ENCODE measurements at regions not wholly inside any gene's neighbourhood (a gene's known extent, or its start where the extent isn't known, plus 50 kb on each side); places are given as distances from the start of the nearest gene placed in this dataset.
"Not testable (repeated sequence)": the region's sequence is repeated elsewhere in the genome, so short reads cannot be mapped to it uniquely, and the experiment has no call there.

DNA sequence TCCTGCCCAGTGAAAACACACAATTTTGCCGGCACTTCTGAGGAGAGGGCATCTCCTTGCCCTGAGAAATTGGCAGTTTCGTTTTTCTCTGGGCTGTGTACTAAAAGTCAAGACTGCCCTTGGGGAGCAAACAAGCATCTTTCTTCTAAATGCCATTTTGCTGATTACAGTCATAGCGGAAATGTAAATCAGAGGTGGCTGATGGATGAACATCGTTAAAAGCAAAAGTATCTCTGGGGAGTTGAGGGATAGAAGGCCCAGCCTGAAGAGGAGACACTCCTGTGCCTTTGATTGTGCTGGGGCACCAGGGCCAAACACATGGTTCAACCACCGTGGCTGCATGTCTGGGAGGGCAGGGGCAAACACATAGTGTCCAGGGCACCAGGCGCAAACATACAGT, 49.8 kb downstream of the ABCC12 start:
- no peak for DNase-seq

DNA sequence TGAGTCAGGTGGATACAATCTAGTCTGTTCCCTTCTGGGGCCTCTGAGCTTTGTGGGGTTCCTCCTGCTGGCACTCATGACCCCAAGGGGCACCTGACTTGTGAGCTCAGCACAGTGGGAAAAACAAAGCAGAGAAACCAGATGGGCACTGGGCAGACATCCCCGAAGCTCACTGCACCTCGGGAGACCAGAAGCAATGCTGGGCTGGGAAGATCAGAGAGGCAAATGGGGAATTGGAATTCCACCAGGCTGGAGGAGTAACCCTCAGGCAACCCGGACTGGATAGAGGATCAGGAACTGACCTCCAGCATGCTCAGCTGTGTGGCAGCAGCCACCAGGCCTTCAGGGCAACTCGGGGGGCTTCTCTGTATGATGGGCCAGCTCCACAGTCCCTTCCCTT, 50.3 kb downstream of the ABCC12 start:
- no peak for DNase-seq

DNA sequence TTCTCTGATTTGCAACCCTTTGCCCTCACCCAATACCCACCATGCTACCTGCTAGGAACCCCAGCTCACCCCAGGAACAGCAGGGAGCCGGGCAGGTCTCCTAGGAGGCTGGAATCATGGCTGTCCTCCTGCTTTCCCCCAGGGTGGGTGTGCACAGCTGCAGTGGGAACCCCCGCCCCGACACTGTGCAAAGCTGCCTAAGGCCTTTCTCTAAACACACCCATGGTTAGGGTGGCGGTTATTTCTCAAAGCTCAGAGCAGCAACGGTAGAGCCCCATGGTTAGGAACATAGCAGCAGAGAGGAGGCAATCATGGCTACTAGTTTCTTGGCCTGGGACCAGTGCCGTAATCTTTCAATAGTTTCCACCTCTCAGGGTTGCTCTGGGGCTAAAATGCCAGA, 52.2 kb downstream of the ABCC12 start:
- DNase-seq: no peak

DNA sequence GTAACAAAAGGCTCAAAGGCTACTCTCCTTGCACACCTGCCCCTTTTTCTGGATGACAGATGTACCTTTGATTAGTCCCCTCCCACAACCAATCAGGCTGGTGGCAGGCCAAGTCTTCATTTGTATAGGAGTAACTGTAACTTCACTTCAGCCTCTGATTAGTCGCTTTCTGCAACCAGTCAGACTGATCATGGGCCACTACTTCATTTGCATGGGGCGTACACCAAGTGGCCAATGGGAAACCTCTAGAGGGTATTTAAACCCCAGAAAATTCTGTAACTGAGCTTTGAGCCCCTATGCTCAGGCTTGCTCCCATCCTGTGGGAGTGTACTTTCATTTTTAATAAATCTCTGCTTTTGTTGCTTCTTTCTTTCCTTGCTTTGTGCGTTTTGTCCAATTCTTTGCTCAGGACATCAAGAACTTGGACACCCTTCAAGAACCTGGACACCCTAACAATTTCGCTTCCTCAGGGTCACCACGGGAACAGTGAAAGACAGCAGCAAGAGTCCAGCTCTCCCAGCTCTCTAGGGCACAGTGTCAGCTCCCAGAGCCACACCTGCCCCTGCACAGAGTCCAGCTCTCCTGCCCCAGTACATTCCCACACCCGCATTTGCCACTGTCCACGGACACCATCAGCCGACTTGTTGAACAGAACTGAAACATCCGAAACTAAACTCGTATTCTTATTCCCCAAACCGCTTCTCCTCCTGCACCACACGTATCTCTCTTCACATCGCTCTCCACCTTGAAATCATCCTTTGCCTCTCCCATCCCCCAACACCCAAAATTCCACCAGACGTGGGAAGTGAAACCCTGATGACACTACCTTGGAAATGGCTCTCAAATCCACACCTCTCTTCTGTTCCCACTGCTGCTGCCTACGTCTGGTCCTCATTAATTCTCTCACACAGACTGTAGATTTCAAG, 53.4 kb downstream of the ABCC12 start:
- DNase-seq: no peak

DNA sequence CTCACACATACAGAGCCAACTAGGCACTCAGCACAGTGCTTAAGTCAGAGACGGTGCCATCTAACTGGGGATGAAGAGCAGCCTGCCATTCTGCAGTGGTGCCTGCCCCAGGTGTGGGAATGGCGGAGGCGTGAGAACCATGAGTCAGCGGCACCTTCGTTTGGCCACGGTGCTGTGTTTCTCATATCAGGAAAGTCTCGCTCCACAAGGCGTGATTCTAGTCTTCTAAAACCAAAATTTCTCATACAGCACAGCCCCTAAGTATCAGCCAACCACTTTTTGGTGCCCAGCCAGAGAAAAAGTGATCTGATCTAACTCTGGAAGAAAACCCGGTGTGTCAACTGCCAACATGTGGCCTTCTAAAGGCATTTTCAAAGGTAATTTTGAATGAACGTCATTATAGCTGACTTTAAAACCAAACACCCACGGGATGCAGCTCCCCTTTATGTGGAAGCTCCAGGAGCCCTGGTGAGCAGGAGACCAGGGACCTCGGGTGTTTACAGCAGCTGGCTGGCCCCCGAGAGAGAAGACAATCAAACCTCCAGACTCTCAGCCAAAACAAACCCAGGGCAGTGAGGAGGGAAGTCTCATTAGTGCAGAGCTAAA, 54.6 kb downstream of the ABCC12 start:
- DNase-seq: no peak

DNA sequence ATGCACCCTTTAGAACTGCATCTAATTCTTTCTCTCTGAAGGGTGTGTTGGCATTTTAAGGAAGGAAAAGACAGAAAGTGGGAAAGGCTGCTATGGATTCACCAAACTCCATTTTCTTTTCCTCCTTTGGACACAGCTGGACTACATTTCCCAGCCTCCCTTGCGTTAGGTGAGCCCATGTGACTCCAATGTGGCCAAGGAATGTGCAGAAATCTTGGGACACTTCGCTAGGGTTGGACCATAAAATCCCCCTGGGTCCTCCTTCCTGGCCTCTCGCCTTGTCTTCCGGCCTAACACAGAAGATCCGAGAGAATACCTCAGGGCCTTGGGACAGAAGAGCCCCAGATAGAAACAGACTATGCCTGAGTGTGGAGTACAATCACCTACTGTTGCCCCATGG, 56.3 kb downstream of the ABCC12 start:
- no peak for DNase-seq

DNA sequence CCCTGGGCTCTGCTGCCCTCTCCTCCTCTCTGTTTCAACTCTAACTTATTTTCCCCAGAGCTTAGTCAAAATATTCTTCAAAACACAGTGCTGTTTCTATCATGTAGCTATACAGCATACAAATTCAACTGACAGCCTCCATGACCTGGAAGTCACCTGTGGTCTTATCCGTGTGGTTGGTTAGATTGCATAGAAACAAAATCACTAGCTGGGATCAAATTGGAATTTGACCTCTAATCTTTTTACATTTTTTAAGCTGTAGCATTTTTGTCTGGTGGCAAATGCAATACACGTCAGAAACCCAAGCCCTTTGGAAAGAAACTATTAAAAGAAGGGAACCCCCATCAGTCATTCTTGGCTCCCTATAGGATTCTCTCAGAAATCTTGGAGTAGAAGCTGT, 57.3 kb downstream of the ABCC12 start:
- DNase-seq: no peak

DNA sequence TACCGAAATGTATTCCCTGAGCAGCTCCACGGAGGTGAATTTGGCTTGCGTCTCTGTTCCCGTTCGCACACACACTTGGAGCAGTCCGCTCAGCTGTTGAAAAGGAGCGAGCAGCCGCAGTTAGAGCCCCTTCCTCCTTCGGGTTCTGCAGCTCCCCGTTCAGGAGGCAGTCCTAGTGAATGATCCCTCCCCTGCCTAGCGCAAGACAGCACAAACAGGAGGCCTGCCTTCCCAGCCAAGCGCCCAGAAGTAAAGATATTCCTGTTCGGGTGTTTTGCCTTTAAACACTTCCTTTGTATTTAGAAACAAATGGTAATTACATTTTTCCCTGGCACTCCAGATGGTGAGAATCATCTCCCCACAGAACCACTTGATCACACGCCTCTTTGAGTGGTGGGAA, 64.7 kb downstream of the ABCC12 start:
- no peak for DNase-seq

DNA sequence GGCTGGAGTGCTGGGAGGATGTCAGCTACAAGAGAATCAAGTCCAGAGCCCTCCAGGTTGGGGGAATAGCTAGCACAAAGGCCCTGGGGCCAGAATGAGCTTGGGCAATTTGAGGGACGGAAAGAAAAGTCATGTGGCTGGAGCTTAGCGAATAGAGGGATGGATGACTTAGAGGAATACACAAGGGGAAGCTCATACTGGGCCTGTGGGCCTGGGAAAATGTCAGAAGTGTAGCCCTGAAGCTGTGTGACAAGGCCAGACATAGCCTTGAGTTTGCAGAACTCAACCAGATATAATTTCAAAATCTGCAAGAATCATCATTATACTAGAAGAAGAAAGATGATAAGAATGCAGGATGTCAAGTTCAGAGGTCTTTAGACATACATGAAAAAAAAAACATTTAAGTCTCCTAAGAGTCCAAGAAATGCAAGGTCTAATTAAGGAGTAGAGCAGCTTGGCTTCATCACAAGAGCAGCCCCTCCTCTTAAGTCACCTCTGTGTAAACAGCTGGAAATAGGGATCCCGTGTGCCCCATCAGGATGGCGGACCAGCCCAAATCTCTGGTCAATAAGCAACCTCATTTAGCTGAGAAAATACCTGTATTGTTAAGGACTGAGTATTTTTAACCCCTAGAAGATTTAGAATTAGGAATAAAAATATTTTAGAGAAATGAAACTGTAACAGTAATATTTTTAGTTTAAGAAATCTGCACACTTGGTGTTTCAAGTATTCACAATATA, 66.6 kb downstream of the ABCC12 start:
- no peak for DNase-seq

DNA sequence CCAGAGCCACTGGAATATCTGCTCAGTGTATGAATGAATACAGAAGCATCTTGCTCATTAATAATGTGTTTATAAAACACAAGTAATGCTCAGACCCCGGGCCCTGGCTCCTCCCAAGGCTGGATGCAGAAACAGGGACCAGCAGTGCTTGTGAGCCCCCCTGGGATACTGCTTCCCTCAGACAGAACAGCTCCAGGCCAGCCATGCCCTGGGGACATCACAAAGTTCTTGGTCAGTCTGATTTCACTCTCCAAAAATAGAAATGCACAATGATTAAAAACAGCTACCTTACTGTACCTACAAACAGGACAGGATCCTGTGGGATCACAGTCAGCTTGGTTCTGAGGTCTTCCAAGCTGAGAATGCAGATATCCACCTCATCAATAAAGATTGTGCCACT, 68.2 kb downstream of the ABCC12 start:
- no peak for DNase-seq

DNA sequence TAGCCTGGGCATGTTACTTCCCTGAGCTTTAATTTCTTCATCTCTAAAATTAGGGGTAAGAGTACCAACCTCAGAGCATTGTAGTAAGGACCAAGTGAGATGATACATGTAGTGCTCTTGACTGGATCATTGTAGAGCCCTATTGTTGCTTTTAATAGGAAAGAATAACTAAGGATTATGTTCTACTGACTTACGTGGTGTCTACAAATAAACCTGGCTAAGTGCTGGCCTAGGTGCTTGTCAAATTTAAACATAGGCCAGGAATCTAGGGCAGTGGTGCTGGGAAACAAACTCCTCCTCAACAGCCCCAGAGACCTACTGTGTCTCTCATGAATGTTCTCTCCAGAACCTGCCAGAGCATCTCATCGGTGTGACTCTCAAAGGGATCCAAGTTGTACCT, 69.4 kb downstream of the ABCC12 start:
- no peak for DNase-seq

DNA sequence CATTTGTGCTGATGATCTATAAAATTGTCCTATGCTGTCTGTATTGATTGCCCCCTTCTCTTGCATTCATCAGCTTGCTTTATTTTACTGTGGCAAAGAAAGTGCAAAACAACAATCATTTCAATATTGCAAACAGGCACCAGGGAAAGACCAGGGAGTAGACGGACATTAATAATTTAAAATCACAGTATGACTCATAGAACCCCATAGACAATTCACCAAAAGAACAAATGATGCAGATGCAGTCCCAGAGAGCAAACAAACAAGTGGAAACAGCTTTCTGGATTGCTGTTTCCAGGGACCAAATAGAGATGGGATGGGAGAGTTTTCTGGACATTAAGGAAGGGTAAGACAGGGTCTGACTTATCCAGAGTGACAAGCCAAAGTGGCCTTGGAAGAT, 70.1 kb downstream of the ABCC12 start:
- no peak for DNase-seq

DNA sequence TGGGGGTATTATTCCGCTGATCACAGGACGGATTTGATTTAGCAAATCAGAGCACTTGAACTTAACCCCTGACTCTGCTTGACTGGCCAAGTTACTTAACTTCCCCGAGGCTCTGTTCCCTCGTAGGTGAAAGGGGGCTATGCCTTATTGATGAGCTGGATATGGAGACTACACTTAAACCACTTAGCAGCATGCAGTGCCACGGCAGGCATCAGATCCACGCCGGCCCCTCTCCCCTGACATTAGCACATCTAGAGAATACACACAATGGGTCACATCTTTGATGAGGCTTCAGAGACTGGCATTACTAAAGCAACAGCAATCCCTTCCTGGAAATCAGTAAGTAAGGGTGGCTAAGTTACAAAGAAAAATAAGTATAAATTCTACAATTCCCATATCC, 71.0 kb downstream of the ABCC12 start:
- no peak for DNase-seq

DNA sequence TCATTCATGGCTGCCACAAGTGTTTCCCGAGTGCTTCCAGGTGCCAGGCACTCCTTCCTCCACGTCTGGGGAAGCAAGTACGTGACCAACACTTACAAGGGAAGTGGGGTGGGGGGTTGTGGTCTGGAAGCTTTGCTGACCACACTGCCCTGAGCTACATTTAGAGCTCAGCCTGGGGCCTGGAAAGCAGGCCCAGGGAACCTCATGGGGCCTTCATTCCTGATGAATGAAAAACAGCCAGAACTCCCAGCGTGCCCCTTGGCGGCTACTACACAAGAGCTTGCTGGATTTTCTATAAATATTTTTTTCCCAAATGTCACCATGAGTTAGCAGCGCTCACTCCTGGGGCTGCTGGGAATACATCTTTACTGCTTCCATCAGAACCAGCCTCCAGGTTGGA, 73.3 kb downstream of the ABCC12 start:
- DNase-seq: no peak

DNA sequence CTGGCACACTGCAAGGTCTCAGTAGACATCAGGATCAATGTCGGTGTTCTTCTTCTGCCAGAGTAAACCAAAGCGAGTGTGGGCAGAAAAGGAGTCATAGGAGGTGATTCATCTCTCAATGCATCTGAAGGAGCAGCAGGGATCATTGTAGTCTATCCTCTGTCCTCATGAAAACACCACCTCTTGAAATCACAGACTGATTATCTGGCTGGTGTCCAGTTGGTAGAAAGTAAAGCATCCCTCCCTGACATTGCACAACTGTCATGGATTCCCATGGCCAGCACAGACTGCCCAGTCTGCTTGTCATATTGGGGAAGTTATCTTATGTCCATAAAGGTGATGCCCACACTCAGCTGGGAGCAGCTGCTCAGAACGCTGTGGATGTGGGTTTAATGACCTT, 74.1 kb downstream of the ABCC12 start:
- no peak for DNase-seq

DNA sequence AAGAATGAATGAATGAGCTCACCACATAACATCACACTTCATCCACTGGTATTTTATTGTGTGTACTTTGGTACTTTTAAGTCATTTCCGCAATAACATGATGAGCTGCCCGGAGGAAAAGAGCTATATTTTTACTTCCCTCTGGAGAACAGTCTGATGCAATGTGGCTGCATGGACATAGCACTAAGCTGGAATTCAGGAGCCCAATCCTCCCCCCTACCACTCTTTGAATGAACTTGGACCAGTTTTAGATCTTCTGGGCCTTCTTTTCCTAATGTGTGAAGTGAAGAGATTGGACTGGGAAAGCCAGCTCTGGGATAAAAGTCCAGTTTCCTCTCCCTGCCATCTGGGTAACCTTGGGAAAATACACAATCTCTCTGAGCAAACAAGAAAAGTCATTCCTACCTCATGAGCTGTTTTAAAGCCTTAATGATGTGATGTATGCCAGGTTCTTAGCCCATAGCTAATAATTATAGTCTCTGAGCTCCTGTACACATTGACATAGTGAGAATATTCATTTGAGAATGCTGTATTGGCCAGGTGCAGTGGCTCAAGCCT, 79.3 kb downstream of the ABCC12 start:
- DNase-seq: no peak

DNA sequence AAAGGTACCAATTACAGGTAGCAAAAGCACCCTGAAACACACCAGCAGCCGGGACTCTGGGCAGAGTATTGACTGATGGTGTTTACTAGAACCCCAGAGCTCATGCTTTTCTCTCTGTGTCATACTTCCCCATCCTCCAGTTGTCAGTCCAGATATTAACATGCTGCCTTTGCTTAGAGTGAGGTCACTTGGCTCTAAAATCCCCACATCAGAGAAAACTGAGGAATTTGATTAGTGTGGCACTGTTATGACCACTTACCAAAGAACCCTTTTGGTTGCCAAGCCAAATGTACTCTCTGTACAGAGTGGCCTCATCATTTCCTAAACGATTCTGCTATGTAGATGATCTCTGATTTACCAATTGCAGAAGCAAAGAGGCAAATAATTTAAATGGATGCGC, 80.4 kb downstream of the ABCC12 start:
- DNase-seq: no peak

DNA sequence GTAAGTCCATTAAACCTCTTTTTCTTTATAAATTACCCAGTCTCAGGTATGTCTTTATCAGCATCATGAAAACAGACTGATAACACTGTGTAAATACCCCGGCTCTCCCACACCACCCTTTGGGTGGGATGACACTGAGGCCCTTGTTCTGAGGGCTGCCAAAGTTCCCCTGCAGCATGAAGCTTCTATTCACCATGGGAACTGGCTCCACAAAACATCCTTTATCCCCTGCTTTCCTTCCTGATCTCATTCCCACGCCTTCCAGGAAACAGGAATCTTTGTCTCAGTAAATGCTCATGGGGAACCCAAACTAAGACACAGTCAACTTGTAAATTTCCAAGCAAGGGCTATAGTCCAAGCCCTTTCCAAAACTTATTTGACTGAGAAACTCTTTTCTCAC, 88.4 kb downstream of the ABCC12 start:
- DNase-seq: no peak

DNA sequence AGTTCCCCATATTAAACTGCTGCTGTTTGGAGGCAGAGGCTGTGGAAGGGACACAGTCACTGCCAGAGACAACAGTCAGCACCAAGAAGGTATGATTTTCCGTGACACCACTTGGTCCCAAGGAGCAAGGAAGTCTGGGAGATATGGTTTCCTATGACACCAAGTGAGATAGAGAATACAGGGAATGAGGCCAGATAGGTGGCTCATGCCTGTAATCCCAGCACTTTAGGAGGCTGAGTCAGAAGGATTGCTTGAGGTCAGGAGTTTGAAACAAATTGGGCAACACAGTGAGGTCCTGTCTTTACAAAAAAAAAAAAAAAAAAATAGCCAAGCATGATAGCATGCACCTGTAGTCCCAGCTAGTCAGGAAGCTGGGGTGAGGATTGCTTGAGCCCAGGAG, 90.8 kb downstream of the ABCC12 start:
- no peak for DNase-seq

DNA sequence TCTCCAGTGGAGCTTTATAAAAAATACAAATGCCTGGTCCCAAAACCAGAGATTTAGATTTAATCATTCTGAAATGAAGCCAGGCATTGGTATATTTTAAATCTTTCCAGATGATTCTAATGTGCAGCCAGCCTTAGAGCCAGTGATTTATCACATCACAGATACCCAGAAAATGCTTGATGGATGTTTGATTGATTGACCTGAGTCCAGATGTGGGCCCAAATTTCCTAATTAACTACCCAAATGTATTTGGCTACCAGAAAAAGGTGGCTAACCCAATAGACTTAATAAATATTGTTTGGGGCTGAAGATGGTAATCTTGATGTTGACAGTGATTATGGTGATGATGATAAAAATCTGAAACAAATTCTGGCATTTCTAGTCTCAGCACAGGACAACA, 93.1 kb downstream of the ABCC12 start:
- DNase-seq: no peak

DNA sequence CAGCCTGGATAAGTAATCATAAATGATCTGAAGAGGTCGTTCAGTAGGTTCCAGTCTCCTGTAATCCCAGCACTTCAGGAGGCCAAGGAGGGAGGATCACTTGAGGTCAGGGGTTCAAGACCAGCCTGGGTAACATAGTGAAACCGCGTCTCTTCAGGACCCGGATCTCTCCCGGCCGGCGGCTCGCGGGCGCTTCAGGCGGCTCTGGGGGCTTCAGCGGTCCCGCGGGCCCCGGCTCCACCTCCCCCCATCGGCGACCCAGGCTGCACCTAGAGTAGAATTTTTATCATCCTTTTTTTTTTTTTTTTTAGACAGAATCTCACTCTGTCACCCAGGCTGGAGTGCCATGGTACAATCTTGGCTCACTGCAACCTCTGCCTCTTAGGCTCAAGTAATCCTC, 95.9 kb downstream of the ABCC12 start:
- DNase-seq: no peak

DNA sequence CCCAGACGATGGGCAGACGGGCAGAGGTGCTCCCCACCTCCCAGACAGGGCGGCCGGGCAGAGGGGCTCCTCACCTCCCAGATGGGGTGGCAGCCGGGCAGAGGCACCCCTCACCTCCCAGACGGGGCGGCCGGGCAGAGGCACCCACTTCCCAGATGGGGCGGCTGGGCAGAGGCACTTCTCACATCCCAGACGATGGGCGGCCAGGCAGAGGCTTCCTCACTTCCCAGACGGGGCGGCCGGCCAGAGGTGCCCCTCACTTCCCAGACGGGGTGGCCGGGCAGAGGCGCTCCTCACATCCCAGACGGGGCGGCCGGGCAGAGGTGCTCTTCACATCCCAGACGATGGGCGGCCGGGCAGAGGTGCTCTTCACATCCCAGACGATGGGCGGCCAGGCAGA, 96.6 kb downstream of the ABCC12 start:
- not testable (repeated sequence) for DNase-seq

DNA sequence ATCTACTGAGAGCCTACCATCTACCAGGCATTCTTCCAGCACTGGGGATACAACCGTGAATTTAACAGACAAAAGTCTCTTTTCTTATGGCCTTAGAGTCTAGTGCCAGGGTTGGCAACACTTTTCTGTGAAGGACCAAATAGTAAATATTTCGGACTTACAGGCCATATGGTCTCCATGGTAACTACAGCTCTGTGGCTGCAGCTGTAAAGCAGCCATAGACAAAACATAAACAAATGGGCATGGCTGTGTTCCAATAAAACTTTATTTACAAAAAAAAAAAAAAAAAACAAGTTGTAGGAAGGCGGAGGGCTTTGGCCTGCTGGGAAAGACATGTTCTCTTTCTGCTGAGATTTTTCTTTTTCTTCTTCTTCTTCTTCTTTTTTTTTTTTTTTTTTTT, 98.7 kb downstream of the ABCC12 start:
- DNase-seq: no peak

Data from AML-193 (cell line).